ENCODE measurements at regions not wholly inside any gene's neighbourhood (a gene's known extent, or its start where the extent isn't known, plus 50 kb on each side); places are given as distances from the start of the nearest gene placed in this dataset.

DNA sequence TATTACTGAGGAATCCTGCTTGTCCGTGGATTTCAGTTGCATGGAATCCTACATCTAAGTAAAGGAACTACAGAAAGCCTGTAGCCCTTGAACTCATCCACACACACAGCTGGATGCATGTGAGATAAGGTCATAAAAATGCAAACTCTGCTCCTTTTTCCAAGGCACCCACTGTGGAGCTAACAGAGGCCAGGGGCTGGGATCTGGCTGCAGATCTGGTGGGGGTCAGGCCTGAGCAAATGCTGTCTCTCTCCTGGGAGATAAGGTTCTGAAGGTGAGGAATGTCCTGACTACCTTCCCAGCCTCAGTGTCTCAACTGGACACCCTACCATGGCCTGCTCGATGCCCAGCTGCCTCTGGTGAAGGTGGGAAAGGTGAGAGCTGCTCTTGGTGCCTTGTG lies 321.5 kb downstream of the LRFN2 start:
- no peak for DNase-seq (ENCODE audit: low spot score)

DNA sequence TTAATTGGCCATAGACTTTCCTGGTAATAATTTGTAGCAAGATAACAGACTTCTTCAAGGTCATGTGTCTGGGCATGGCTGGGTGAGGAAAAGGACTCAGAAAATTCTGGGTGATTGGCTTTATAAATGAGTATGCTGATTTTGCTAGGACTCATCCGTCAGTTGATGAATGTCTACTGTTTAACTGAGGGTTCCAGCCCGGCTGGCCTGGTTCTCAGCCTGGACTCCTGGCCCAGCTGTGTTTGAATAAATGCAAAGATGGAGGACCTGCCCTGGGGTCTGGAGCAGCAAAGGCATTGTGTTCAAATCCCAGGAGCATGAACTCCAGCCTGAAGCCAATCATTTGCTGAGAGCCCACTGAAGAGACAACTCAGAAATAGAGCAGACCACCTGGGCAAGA lies 323.2 kb downstream of the LRFN2 start:
- DNase-seq (ENCODE audit: low spot score) = no peak

DNA sequence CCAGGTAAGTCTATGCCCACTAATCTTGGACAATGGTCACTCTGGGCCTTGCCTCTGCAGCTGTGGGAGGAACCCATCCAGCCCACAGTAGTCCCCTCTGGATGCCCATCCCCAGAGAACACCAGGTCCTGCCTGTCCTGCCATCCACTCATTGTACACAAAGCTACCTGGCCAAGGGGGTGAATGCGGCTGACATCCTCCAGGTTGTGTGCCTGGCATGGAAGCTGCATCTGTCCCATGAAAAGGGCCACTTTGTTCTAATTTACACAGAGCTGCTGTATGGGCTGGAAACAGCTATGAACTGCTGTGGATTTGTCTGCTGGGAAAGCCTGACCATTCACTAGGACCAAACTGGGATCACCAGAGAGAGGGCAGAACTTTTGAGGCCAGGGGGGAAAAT lies 324.8 kb downstream of the LRFN2 start:
- no peak for DNase-seq (ENCODE audit: low spot score)

DNA sequence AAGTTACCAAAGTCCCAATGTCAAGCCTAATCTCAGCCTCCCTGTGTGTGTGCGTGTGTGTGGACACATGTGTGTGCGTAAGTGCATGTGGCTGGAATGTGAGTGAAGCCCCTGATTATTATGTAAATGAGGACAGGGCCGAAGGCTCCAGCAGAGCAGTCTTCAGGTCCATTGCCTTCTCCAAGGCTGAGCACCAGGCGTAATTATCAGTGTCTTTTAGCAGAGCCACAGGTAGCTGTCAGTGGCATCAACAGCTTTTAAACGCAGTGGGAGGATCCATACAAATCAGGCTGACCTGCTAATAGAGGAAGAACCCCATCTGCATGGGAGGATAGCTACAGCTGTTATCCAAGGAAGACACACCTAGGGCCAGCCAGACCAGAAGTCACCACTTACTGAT lies 324.3 kb upstream of the MOCS1 start:
- DNase-seq (ENCODE audit: low spot score) = no peak

DNA sequence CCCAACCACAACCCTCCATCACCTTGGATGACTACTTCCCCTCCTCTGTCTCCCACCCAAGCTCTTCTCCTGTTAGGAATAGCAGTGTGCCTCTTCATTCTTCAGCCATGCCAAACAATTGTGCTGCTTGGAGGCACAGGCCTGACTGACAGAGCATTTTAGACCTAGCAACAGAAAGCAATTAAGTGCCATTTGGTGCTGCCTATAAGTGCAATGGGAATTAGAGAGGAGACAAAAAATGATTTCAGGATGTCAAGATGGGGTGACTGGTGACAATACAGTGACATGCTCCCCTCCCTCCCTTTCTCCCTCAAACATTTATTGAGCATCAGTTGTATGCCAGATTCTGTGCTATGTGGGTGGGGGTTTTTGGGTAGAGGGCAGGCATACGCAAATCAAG lies 322.6 kb upstream of the MOCS1 start:
- no peak for DNase-seq (ENCODE audit: low spot score)

DNA sequence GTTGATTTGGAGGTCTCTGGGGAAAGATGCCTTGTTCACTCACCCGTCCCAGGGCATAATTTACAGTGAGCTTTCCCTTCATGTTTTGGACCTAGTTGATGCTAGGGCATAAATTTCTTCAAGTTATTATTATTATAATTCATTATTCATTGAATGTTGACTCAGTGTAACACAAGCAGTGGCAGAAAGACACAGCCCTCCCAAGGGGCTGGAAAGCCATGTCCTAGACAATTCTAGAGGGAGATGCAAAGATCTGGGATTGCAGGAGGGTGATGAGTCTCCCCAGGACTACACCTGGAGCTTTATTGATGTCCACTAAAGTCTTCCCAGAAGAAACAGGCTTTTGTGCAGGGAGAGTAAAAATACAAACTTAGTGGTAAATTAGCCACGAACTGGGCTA lies 322.0 kb upstream of the MOCS1 start:
- DNase-seq (ENCODE audit: low spot score) = no peak

DNA sequence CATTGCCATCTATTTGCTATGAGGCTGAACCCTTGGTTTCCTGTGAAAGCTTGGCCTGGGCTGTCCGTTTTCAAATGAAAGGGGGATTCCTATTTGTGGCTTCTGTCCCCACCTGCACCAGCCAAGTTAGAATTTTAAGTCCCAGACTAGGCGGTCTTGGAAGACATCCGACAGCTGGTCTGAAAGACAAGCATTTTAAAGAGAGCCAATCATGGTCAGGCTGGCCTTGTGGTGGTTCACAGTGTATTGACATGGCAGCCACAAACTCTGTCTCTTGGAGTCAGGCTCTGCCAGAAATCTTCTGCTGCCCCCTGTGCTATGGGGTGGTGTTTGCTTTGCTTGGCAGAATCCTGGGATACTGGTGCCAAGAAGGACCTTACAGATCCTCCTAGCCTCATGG lies 319.2 kb upstream of the MOCS1 start:
- no peak for DNase-seq (ENCODE audit: low spot score)

DNA sequence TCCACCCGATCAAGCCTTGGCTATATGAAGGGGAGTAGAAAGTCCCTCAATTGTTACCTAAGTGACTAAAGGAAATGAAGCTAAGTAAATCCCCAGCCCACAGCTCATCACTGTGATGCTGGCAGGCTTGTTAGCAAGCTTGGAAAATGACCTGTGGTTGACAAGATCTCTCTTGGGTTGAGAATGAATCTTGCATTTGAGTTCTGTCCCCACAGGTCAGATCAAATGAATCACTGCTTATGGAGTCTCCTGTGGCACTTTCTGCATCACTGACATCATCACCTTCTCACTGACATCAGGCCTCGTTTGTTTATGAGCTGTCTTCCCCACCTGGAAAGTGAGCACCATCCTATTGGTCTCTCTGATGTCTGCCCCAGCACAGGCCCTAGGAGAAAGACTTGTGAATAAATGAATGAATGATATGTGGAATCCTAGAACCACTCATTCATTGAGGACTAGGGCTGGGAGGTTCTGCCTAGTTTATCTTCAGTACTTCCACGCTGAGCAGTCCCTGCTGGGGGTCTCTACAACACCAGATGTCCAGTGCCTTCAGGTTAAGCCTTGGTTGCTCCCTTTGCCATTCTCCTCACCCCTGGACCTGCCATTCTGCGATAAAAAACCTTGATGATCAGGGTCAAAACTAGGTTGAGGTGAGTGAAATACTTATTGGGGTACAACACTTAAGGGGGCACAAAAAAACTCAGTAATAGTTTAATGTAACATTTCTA lies 318.4 kb upstream of the MOCS1 start:
- no peak for DNase-seq (ENCODE audit: low spot score)

DNA sequence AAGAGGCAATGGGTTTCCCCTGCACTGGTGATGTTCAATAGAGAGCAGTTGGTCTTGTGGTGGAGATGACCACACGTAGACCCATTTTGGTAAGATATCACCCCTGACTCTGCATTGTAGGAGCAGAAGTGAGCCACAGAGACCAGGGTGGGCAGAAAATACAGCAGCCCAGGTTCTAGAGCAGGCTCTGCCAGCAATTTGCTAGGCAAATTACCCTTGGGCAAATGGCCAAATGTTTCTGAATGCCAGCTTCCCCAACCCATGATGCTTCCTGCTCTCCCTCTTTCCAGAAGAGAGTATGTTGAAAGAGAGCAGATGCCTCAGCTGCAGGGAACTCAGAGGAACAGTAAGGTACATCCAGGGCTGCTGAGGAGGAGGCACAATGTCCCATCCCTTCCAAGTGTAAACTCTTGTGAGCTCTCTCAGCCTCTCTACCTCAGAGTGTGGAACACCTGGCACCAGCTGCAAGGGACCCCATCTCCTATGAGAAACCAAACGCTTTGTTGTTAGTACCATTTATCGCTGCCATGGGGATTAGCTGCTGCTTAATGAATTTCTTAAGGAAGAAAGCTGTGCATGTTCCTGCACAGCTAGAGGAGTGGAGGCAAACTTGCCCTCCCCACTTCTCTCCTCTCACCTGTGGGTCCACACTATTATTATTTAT lies 317.5 kb upstream of the MOCS1 start:
- DNase-seq (ENCODE audit: low spot score) = no peak

DNA sequence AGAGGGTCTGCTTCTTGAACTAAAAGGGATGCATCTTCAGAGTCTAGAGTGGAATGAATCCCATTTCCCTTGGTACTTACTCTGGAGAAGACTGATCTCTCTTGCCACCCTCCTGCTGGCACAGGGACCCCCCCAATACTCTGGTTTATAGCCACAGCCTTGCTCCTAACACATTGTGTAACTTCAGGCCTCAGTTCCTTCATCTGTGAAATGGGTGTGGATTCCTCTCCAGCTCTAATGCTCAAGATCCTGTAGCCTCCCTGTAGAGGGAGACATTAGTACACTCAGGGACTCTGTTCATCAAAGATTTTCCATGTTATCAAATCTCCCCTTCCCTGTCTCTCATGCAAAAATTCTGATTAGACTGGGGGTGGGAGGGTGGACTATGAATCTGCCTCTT lies 315.7 kb upstream of the MOCS1 start:
- no peak for DNase-seq (ENCODE audit: low spot score)

DNA sequence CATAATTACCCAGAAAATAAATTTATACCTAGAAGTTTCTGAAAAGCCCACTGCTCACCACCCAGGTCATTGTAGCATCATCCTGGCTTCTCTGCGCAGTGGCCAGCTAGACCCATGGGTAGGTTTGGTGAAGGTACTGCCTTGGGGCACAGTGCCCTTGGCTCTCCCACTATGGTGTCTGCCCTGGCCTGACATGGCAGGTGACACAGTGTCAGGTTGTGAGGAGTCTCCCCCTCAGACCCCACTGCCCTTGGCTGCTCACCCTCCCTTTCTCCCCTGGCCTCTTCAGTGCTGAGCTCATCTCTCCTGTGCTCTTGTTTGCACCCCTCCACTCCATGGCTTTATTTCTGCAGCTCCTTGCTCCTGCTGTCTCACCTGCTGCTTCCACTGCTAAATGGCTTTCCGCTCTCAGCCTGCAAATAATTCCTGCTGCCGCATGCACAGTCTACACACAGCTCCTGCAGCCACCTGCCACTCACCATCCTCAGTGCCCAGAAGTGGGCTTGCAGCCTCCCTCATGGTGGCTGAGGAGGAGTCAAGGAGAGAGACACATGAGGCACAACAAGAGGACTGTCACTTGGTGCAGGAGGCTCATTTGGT lies 313.4 kb upstream of the MOCS1 start:
- DNase-seq (ENCODE audit: low spot score) = no peak

DNA sequence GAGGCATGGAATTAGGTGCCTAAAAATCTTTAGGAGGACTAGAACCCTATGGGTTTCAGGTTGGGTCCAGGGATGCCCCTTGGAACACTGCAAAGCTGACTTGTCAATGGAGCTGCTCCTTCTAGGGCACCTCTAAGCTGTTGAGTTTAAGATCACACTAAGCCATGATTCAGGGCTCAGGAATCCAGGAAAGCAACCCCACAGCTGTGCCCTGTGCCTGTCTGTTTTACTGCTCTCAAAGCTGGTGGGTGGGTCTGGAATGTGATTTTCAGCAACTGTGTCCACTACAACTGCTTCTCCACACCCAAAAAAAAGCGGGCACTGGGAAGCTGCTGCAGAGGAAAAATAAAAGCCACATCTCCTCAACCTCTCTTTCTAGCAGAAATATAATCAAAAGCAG lies 310.4 kb upstream of the MOCS1 start:
- no peak for DNase-seq (ENCODE audit: low spot score)

DNA sequence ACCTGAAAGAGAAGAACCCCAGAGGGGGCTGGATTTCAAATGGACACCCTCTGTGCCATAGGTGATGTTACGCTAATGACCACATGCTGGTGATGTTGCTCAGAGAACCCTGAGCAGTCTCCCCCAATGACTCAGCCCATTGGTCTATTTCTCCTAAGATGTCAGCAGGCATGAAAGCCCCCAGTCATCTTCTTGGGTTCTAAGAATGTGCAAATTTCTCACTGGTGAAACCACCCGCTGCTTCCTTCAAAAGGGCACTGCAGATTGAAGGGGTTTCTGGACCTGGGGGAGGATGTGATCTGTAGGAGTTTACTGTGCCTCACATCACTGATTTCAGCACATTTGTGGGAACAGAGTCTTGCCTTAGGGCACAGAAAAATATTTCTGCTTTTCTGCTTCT lies 298.4 kb upstream of the MOCS1 start:
- no peak for DNase-seq (ENCODE audit: low spot score)

DNA sequence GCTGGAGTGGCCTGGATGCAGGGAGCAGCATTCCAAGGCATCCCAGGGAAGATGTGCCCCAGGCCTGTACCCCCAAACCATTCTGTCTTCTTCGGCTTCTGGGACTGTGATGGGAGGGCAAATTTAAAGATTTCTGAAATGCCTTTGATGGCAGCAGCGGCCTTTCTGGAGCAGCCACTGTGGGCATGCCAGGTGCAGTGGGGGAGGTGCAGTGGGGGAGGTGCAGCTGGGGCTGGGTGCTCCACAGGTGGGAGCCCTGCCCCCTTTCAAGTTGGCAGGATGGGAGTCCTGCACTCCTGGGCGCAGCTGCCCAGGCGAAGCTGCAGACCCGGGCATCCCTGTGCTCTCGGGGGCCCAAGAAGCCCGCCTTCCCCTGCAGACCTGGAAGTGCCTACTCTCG lies 293.5 kb upstream of the MOCS1 start:
- no peak for DNase-seq (ENCODE audit: low spot score)

DNA sequence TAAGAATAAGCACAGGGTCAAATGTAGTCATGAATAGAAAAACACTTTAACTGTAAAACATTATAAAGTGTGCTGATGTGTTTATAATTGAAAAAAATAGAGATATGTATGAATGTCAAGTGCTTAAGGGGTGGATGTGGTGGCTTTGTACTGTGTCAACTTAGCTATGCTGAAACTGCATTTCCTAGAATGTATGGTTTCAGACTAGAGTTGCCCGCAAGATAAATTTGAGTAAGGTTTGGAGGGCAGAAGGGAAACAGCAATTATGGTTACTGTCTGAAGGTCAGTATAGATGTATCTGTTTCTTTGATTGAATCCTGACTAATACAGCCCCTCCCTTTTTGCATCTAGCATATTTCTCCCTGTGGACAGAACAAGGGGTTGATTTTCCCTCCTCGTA lies 288.1 kb upstream of the MOCS1 start:
- no peak for DNase-seq (ENCODE audit: low spot score)

DNA sequence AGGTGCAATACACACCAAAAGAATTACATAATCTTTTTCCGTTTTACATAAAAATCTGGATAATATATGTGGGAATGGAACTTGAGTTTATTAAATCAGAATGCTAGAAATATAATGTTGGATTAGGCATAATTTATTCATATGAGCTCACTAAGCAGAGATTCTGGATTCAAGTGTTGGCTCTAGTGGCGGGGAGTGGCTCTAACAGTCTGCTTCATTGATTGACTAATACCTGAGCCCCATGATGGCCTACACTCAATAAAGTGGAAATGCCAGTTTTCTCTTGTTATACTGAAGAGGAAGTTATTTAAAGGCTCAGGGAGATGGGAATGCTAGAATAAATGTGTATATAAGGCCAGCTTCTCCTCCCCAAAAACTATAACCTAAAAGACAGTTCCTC lies 285.5 kb upstream of the MOCS1 start:
- no peak for DNase-seq (ENCODE audit: low spot score)

DNA sequence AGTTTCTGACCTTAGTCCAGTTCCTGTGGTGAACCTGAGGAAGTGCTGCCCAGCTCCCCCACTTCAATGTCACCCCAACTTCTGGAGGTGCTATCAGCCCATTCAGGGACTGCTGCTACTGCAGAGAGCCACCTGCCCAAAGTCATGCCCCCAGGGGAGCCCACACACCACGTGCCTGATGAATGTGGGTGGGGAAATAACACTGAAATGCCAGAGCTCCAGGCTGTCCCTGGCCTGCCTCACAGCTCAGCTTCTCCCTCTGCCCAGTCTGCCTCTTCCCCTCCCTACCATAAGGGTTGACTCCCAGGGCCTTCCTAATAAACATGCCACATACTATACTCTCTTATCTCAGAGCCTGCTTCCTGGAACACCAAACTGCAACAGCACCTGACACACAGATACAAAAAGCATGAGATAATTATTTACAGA lies 276.4 kb upstream of the MOCS1 start:
- DNase-seq (ENCODE audit: low spot score) = no peak

DNA sequence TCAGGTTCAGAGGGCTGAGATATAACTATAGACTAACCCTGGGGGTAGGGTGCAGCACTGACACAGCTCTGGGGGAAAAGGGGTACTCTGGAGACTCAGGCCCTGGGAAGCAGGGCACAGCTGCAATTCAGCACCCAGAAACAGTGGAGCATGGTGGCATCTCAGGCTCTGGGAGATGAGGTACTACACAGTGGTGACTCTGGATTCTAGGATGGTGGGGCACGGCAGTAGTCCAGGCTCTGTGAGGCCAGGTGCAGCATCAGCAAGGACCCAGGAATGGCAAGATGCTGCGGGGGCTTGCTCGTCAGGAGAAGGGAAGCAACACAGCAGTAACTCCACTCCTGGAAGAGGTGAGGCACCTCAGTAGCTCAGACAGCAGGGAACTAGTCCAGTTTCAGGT lies 271.5 kb upstream of the MOCS1 start:
- no peak for DNase-seq (ENCODE audit: low spot score)

DNA sequence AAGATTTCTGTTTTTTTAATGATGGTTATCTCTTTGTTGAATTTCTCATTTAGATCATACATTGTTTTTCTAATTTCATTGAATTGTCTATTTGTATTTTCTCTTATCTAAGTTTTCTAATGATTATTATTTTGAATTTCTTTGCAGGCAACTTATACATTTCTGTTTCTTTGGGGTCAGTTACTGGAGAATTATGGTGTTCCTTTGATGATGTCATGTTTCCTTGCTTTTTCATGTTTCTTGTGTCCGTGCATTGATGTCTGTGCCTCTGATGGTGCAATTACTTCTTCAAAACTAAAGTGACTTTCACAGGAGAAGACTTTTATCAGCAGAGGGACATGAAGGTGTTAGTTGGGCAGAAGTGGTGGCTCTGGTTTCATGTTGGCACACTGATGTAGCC lies 270.7 kb upstream of the MOCS1 start:
- DNase-seq (ENCODE audit: low spot score) = no peak

DNA sequence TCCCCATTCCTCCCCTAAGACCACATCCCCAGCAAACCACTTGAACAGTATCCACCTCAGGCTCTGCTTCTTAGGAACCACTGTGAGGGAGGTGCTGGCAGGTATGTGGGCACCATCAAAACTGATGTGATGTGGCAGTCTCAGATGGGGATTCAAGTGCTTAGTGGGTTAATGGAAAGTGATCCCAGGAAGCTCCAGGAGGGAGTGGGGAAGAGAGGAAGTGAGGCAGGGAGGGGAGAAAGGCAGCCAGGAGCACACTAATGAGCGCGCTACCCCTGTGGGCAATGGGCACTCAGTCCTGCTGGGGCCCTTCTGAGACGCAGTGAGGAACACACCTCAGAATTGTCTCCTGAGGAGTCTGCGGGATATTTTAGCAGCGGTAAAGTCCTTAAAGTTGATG lies 263.1 kb upstream of the MOCS1 start:
- no peak for DNase-seq (ENCODE audit: low spot score)

DNA sequence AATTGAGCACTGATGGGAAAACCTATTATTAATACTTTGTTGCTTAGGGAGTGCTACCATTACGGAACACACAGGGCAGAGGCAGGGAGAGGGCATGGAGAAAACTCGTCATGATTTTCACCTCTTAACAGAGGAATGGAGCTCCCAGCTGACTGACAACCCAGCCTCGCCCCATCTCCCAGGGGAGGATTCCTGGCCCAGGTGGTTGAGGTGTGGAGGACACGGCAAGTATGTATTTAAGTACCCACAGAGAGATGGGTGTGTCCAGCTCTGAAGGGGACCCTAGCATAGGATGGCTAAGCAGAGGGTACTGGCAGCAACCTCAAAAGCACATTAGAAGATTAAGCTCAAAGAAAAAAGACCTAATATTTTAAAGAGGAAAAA lies 261.9 kb upstream of the MOCS1 start:
- no peak for DNase-seq (ENCODE audit: low spot score)

DNA sequence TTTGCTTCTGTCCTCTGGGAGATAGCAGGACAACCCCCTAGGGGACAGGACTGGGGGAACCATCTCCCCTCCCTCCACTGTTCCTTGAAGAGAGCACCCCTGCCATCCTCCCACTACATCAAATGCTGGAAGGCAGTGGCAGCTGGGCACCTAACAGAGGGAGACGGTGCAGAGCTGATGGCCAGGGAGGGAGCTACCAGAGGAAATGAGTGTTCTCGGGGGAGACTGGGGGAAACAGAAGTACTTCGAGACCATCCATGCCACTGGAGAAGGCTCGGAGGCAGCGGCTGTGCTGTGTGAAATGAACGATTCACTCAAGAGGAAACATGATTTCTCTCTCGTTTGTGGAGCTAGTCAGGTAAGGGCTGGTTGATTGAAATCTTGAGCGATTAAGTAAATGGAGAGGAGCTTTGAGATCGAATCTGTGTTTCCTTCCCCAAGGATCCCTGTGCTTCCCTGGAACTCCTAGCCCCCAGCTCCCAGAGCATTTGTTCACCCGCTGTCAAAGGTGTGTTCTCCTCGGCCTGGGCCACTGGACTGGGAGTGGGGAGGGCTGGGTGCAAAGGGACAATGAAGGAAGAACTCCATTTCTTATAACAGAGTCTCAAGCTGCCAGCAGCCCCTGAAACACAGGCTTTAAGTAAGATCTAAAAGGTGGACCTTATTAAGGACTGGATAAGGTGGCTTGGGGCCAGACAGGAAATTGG lies 261.3 kb upstream of the MOCS1 start:
- no peak for DNase-seq (ENCODE audit: low spot score)

Data from activated CD4-positive, alpha-beta T cell treated with anti-CD3 and anti-CD28 coated beads, Interleukin-2, Interleukin-4, amounts not matched to agents 100 ng/mL and 50 ng/mL, durations not matched to agents 16 hours and 8 hours (primary cell).